GM19397 (cell line): ENCODE measurements at regions not wholly inside any gene's neighbourhood (a gene's known extent, or its start where the extent isn't known, plus 50 kb on each side); places are given as distances from the start of the nearest gene placed in this dataset.
A peak's percentile ranks its signal among the peaks of the same experiment; 100 is the strongest.
"Not testable (repeated sequence)": the region's sequence is repeated elsewhere in the genome, so short reads cannot be mapped to it uniquely, and the experiment has no call there.

Experiments
- ATAC-seq: cut with Tn5 transposase; IDR thresholded peaks from one replicate; pipeline ENCODE4 v1.9.1; 2021; ENCODE audit warnings: mild to moderate bottlenecking, moderate library complexity; ENCODE audit not compliant: unreplicated experiment

DNA sequence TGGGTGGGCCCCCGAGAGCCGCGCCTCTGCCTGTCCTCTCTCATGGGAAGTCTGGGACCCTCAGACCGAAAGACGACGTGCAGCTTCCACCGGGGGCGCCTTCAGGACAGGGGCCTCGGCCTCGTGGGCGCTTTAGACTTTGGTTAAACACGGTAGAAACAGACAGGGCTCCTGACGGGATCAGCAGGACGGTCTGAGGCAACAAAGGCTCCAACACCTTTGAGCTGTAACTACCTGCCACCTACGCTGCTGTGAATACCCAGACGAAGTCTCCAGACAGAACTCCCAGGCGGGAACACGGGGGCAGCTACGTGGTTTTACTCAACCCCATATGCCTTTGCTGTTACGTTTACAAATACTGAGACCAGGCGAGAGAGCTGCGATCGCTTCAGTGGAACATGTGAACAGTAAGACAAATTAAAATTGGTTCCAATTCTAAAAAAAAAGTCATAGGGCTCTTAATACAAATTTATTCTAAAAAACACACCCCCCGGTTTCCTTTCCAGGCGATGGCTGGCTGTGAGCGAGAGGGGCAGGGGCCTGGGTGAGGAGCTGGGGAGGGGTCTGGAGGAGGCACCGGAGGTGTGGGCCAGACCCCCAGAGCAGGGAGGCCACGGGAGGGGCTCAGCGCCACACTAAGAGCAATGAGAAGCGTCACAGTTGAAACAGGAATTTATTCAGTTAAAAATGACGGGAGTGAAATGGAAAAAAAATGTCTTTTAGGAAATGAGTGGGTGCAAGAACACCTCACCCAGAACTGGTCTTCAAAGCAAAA is 453.2 kb downstream of the QKI start:
- ATAC-seq = no peak

- ATAC-seq = no peak
These were observed 451.7 kb downstream of the QKI start for GRCh38 chr6:163866192-163866591.

- no peak for ATAC-seq
These were observed 449.0 kb downstream of the QKI start for GRCh38 chr6:163863565-163863964.

DNA sequence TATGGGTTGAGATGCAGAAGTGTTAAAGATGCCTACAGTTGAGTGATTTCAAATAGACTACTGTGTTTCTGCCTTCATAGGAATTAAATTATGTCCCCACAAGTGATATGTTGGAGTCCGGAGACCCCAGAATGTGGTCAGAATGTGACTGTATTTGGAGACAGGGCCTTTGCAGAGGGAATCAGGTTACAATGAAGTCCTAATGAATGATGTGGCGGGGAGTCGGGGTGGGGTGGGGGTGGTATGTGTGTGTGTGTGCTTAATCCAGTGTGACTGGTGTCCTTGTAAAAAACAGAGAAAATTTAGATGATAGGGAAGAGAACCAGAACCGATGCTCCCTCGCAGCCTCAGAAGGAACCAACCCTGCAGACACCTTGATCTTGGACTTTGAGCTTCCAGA is 448.2 kb downstream of the QKI start:
- ATAC-seq = no peak

DNA sequence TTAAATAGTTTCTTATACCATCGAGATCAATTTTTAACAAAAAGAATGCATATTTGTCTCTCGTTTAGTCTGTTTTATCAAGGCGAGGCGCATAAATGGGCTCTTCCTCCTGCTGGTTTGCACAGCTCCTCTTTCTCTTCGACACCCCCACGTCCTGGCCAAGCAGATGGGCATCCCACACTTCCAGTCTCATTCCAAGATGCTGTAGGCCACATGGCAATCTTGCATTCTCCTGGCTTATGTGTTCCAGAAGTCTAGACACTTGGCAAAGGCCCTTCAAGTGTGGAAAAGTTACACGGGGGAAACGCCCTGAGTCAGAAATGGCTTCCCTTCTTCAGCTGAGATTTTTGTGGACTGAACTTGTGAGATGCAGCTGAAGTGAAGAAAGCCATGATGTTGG is 447.1 kb downstream of the QKI start:
- no peak for ATAC-seq

- ATAC-seq = no peak
These were observed 446.0 kb downstream of the QKI start for GRCh38 chr6:163860287-163861081.

DNA sequence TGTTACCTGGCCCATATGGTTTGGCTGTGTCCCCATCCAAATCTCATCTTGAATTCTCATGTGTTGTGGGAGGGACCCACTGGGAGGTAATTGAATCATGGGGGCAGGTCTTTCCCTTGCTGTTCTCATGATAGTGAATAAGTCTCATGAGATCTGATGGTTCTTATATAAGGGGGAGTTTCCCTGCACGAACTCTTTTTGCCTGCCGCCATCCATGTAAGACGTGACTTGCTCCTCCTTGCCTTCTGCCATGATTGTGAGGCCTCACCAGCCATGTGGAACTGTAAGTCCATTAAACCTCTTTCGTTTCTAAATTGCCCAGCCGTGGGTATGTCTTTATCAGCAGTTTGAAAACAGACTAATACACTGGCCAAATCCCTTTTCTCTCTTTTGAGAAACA is 444.4 kb downstream of the QKI start:
- not testable (repeated sequence) for ATAC-seq

DNA sequence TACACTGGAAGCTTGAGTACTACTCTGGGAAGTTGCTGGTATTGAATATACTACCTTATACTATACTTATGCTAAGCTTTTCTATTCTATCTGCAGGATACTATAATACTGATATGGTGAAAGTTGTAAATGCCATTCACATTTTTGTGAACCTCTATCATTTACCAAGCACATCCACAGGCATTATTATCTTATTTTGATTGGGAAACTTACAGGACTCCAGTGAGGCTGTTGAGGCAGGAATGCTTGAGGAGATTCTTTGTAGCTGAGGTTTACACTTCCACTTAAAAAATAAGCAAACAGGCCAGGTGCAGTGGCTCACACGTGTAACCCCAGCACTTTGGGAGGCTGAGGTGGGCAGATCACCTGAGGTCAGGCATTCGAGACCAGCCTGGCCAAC is 442.9 kb downstream of the QKI start:
- no peak for ATAC-seq

DNA sequence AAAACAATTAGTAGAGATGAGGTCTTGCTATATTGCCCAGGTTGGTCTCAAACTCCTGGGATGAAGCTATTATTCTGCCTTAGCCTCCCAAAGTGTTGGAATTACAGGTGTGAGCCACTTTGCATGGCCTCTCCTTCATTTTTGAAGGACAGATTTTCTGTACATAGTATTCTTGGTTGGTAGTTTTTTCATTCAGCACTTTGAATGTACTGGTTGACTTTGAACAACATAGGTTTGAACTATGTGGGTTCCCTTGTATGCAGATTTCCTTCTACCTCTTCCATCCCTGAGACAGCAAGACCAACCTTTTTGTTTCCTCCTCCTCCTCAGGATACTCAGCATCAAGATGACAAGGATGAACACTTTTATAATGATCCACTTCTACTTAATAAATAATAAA is 436.4 kb downstream of the QKI start:
- no peak for ATAC-seq

GRCh38 chr6:163844761-163845160 is 430.2 kb downstream of the QKI start:
- no peak for ATAC-seq

- ATAC-seq = no peak
These were observed 429.8 kb downstream of the QKI start for GRCh38 chr6:163844357-163844756.

GRCh38 chr6:163843218-163843617 is 428.7 kb downstream of the QKI start:
- no peak for ATAC-seq

GRCh38 chr6:163842467-163842866 is 427.9 kb downstream of the QKI start:
- ATAC-seq = peak; percentile 50

DNA sequence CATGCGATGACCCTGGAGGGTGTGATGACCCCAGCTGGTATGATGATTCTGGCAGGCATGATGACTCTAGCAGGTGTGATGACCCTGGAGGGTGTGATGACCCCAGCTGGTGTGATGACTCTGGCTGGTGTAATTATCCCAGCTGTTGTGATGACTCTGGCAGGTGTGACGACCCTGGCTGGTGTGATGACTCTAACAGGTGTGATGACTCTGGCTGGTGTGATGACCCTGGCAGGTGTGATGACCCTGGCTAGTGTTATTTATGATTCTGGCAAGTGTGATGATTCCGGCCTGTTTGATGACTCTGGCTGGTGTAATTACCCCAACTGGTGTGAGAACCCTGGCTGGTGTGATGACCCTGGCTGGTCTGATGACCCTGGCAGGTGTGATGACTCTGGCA is 427.2 kb downstream of the QKI start:
- no peak for ATAC-seq

DNA sequence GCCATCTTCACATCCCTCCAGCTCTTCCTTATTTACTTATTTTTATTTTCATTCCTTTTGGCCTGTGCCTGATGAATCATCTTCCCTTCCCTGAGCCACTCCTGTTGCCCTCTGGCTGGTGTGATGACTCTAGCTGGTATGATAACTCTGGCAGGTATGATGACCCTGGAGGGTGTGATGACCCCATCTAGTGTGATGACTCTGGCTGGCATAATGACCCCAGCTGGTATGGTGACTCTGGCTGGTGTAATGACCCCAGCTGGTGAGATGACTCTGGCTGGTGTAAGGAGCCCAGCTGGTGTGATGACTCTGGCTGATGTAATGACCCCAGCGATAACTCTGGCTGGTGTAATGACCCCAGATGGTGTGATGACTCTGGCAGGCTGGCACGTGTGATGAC is 426.8 kb downstream of the QKI start:
- no peak for ATAC-seq

DNA sequence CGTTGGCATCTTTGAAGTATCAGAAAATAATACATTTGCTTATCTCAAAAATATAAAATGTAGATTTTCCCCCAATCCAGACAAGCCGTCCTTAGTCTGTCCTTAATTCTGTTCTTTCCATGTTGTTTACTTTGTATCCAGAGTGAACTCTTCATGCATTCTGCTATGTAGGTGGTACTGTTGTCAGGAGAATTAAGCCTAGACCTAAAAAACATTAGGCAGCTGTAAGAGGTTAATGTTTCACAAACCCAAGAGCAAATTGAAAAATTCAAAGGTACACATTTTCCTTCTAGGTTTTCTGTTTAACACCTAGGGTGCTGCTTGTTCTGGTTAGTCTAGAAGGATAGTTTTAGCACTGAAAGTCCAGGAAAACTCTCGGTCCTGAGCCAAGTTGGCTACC is 426.4 kb downstream of the QKI start:
- no peak for ATAC-seq

GRCh38 chr6:163839296-163839695 is 424.8 kb downstream of the QKI start:
- no peak for ATAC-seq

GRCh38 chr6:163837691-163838431 is 423.3 kb downstream of the QKI start:
- ATAC-seq = no peak

DNA sequence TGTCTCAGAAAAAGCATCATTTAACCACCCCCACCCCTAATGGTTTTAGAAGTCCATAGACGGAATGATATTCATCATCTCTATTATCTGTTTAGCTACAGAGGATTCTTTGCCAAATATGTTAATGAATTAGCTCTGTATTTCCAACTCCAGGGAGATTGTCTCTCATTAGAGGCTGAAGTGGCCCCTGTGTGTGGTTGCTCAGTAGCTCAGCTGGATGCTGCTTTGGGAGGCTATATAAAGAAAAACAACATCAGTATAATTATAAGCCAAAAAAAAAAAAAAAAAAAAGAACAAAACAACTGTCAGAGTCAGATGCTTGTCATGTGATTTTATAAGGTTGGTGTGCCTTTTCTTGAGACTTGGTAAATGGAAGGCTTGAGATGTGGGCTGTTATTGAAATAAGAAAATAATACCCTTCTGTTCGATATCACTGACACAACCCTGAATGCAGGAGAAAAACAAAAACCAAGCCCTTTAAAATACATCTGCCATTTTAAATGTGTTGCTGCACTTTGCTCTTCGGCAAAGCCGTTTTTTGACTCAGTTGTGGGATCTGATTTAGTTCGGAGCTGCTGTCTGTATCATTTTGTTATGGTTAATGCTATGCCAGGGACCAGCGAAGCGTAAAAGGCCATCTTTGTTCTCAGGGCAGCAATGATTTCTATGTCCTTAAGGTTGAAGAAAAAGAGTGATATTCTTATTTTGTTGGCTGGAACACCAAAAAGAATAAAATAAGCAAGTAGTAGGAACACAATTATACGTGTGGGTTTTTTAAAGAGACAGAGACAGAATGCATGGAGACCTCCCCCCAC is 422.6 kb downstream of the QKI start:
- ATAC-seq = no peak

DNA sequence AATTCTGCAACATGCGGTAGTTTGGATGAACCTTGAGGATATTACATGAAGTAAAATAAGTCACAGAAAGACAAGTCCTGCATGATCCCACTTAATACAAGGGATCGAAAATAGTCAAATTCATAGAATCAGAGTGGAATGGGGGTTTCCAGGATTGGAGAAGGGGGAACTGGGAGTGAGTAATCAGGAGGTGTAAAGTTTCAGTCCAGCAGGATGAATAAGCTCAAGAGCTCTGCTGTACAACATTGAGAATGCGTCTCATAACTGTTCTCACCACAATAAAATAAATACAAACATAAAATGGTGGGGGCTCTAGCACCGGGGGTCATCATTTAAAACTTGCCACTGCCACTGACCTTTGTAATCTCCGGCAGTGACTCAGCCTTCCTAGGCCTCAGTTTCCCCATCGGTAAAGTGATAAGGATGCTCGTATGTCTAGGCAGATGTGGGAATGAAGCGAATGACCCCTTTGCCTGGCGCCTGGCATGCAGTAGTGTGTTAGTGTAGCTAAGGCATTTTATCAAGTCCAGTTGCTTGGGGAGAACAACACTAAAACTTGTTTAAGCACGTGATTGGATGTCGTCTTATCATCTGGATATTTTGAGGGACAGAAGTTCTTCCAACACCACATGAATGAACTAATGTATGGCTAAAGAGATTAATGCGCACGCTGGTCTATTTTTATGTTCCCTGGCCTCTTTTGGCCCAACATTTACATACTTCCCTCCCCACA is 421.1 kb downstream of the QKI start:
- no peak for ATAC-seq
